Forelimb muscle (tissue), 1 donor: ENCODE measurements at regions not wholly inside any gene's neighbourhood (a gene's known extent, or its start where the extent isn't known, plus 50 kb on each side); places are given as distances from the start of the nearest gene placed in this dataset.

Experiments used
- DNase-seq: peaks from one replicate; pipeline ENCODE4 v3.0.0-alpha.2; 2013; ENCODE audit warnings: low read depth

DNA sequence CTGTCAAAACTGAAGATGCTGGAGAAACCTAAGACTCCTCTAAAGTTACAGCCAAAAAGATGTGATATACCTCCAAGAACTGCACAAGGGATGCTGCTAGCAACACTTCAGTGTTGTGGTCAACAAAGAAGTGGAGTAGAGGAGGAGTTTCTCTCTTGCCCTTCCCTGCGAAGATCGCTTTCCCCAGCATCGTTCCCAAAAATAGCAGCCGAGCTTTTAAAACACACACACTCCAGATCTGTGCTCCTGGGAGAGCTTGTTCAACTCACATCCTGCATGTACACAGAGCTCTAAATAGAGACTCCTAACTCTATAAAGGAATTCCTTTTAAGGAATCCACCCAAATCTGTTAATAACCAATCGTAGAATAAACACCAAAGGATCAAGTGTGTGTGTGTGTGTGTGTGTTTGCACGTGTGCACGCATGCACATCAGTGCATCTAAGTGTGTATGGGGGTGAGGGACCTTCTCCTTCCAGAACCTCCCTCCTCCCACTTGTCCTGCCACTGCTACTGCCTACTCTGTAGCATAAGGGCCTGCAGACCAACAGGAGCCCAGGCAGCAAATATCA lies 58.5 kb downstream of the PSMG1 start:
- DNase-seq, result no peak

DNA sequence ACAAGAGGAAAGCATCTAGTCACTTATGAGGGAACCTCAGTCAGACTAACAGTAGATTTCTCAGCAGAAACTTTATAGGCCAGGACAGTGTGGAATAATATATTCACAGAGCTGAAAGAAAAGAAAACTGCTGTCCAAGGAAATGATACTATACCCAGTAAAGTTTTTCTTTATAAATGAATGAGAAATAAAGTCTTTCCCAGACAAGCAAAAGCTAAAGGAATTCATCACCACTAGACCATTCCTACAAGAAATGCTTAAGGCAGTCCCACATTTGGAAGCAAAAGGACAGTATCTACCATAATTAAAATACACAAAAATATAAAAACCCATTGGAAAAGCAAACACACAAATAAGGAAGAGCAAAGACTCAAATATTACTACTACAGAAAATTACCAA lies 59.9 kb downstream of the PSMG1 start:
- no peak for DNase-seq

DNA sequence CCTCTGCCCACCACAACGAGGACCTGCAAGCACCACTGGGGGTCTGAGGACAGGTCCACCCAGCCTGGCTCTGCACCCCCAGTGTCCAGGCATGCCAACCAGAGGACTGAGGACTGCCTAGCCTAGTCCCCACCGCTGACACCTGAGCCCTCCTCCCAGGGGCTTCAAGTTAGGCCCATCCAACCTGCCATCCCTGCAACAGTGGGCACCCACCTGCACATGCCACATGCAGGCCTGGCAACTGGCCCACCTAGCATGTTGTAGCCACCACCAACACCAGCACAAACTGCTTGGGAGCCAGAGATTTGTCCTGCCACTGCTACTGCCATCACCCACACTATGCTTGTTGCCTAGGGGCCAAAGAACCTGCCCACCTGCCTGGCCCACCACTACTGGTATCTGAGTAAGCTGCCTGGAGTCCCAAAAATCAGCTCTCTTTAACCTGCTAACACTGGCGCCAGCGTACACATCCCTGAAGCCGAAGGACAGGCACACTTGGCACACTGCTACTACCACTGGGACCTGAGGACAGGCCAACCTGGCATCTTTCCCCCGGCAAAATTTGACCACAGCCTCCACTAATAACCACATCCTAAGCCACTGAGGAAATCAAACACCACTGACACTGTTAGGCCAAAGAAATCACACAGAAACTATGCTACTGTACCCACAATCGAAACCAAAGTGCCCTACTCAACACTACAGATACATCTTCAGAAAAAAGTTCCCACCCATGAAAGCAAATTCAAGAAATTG lies 61.5 kb downstream of the PSMG1 start:
- no peak for DNase-seq

- DNase-seq, result no peak
These were observed 62.2 kb downstream of the PSMG1 start for GRCh38 chr21:39120876-39121599.

DNA sequence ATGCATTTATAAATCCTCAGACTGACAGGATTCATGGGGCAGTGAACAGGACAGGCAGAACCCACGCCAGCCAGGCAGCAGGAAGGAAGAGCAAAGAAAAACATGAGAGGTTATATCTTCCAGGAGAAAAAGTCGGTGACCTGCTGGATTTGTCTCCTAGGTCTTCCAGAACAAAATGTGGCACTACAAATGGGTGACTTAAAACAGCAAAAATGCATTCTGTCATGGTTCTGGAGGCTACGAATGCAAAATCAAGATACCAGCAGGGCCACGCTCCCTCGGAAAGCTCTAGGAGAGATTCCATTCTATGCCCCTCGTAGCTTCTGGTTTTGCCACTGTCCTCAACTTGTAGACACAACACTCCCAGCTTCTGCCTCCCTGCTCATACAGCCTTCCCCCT lies 63.4 kb downstream of the PSMG1 start:
- DNase-seq, result no peak

- DNase-seq, result no peak
These were observed 64.5 kb downstream of the PSMG1 start for GRCh38 chr21:39118604-39119215.

- DNase-seq, result no peak
These were observed 65.2 kb downstream of the PSMG1 start for GRCh38 chr21:39118061-39118460.

DNA sequence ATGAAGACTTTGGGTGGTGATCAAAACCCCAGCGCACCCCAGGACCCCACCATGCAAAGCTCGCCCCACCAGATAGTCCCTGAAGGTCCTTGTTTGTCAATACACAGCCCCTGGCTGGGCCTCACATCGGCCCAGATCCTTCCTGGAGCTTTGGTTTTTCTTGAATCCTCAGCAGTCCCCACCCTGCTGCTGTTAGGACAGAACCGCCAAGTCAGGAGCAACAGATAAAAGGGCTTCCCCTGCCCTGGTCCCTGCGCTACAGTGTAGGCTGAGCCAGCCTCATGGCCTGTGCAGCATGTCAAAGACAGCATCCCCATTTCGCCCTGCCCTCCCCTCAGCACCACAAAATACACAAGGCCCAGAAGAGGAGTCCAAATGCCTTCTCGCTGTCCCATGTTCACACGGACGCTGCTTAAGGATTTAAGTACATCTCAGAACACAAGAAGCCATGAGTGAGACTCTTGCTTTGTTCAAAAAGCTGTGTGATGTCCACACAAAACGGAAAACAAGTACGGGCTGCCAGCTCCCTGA lies 65.7 kb downstream of the PSMG1 start:
- no peak for DNase-seq

DNA sequence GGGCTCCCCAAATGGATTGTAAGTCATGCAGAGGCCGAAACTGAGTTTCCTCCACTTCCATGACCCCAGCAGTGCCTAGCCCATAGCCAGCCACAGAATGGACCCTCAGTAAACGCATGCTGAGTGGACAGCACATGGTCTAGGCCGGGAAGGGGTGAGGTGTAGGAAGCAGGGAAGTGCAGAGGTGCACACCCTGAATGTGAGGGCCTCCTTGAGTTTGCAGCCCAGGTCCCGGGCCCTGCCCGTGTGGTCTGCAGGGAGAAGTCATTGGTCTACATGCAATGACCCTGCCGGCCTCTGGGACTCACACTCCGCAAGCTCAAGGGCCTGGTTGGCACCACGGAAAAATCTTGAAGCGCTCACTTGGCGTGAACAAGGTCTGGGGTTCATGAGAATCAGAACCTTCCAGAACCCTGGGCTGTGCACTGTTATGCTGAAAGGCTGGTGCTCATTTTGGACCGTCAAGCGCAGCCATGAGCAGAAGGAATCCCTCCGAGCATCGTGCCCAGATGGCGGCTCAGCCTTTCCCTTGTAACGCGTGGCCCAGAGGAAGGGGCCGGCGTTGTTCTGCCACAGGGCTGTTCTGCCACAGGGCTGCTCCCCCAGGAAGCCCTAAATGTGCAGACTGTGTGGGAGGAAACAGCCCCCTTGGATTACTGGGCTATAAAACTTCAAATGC lies 66.4 kb downstream of the PSMG1 start:
- DNase-seq, result no peak

- no peak for DNase-seq
These were observed 67.5 kb downstream of the PSMG1 start for GRCh38 chr21:39115576-39116235.

DNA sequence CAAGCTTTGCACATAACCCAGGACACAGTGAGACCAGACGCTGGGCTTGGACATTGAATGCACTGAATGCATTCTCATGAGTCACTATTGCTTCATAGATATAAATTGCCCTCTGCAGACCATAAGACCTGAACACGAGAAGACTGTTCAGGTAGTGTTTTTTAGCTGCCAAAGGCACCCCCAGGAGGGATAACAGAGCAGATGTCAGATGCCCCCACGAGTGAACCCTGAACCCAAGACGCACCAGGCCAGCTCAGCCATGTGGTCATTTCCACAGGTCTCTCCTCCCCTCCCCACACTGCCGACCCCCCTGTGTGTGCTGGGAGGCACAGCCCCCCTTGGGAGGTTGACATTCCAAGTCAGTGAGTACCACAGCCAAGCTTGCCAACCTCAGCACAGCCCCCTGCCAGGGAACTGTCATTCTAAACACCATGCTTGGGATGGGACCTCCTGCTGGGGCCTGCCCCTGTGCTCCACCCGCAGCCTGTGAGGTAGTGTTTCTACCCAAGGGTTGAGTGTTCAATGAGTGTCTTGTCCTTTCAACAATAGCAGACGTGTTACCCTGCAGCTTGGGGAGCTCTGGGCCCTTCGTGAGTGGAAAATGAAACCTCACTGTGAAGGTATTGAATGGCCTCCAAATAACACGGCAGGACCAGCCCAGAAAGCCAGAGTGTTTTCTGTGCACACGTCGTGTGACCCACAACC lies 68.2 kb downstream of the PSMG1 start:
- DNase-seq, result no peak

DNA sequence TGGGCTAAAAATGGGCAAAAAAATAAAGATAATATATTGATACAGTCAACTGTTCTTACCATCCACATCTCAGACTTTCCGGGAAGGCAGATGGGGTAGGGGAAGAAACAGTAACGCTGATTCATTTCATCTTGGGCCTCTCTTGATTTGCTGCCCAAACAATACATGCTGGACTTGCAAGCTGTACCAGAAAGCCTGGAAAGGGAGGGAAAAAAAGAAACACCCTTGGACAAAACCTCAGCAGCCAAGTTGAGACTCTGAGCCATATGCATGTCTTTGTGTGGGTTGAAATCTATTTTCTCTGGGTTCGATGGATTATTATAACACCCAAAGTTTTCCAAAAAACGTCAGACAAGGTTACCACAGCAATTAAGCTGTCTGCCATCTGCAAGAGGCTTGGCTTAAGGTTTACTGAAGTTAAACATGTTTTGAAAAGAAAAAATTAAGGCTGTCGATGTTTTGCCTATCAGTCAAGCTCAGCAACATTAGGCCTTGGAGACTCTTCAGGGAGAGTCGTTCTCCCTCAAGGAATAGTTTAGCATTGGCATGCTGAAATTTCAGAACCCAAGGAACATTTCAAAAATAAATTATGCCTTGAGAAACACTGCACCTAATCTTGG lies 71.2 kb downstream of the PSMG1 start:
- no peak for DNase-seq

- no peak for DNase-seq
These were observed 72.8 kb downstream of the PSMG1 start for GRCh38 chr21:39110431-39110830.

GRCh38 chr21:39109596-39110210 lies 73.5 kb downstream of the PSMG1 start:
- DNase-seq, result no peak

DNA sequence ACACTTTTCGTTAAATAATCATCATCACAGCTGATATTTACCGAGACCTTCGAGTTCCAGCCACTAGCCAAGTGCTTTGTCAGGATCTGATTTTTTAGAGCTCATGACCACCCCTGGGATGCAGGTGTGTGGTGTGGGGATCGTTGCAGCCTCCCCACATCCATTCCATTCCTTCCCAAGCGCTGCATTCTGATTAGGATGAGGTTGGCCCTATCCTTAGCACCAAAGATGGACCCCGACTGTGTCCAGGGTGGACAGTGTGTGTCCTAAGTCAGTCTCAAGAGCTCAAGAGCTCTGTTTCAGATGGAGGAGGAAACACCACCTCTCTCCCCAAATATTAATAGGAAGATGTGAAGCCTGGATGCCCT lies 74.1 kb downstream of the PSMG1 start:
- no peak for DNase-seq

DNA sequence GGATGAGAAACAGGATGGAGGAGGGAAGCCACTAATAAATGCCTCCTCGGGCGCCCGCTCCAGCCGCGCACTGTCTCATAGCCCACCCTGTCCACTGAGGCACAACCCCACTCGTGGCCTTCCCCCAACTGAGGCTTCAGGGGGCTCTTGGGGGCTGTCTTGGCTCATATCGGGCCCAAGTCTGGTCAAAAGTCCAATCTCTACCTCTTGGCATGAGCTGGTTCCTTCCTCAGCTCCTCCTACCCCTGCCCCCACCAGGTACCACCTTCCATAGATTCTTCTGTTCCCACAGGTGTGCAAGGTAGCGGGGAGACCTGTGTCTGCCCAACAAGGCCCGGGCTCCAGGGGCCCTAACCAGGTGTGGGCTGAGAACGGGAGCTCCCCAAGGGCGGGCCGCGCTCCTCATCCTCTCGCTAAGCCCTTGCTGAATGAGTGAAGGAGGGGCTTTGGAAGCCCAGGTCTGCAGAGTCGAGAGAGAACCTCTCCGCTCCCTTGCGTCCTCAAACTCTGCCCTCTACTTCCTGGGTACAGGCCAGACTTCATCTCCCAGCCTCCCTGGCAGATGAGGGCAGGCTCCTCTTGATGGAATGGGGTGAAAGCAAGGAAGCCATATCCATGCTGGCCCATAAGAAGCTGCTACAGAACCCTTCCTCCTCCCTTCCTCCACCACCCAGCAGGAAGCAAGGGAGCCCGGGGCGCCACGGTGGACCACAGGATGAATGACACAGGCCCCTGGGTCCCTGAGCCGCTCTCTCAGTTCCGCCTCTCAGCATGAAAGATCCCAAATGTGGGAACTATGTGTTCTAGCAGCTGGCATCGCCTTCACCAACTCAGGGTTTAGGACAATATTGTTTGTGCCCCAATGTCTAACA lies 74.7 kb downstream of the PSMG1 start:
- DNase-seq, result no peak

GRCh38 chr21:39107739-39108138 lies 75.5 kb downstream of the PSMG1 start:
- DNase-seq, result no peak

- no peak for DNase-seq
These were observed 76.3 kb downstream of the PSMG1 start for GRCh38 chr21:39106881-39107462.
